Nephron (organoid): ENCODE measurements at regions not wholly inside any gene's neighbourhood (a gene's known extent, or its start where the extent isn't known, plus 50 kb on each side); places are given as distances from the start of the nearest gene placed in this dataset.

Experiments used
- H3K27ac Mint-ChIP-seq, 3 experiments: 2 replicates each; pipeline ENCODE4 v1.8.0; 2020; ENCODE audit warnings: mixed read lengths in 3 of 3, mild to moderate bottlenecking in 2 of 3, moderate library complexity in 1 of 3
- H3K27me3 Mint-ChIP-seq: 2 replicates; pipeline ENCODE4 v1.8.0; 2021; ENCODE audit warnings: low read depth, mild to moderate bottlenecking, moderate library complexity, mixed read lengths
- H3K36me3 Mint-ChIP-seq: 2 replicates; pipeline ENCODE4 v1.8.0; 2020; ENCODE audit warnings: low read depth, mixed read lengths
- H3K4me1 Mint-ChIP-seq: 2 replicates; pipeline ENCODE4 v1.8.0; 2020; ENCODE audit warnings: mixed read lengths
- H3K4me3 Mint-ChIP-seq, 3 experiments: 2 replicates each; pipeline ENCODE4 v1.8.0; 2020; ENCODE audit warnings: mild to moderate bottlenecking in 3 of 3, mixed read lengths in 3 of 3, moderate library complexity in 2 of 3
- H3K9me3 Mint-ChIP-seq: 2 replicates; pipeline ENCODE4 v1.8.0; 2020; ENCODE audit warnings: mixed read lengths
- TF ChIP-seq, protein P1 (sequence below), 3 experiments: fragments of 200-600 bp; sonication (generic); IDR thresholded peaks; one replicate each; pipeline ENCODE4 v1.5.0; 2021; ENCODE audit warnings: antibody characterized with exemption in 3 of 3; ENCODE audit not compliant: unreplicated experiment in 3 of 3

DNA sequence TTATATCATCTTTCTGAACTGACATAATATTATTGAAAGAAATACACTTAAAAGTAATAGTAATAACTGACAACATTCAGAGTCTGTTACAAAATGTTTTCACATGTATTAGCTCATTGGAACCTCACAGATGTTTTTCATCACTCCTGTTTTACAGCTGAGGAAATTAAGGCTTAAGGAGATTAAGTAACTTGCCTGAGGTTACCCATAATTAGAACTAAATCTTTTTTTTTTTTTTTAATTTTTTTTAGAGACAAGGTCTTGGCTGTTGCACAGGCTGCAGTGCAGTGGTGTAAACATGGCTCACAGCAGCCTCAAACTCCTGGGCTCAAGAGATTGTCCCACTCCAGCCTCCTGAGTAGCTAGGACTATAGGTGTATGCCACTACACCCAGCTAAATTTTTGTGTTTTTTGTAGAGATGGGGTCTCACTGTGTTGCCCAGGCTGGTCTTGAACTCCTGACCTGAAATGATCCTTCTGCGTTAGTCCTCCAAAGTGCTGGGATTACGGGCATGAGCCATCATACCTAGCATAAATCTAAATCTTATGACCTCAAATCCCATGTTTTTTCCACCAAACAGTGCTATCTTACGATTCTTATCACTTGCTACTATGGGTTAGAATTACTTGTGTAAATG lies 64.7 kb upstream of the MACF1 start:
- Mint-ChIP-seq H3K4me3 (no peak overlapping the region), H3K9me3 (no peaks in the 10 kb centered on the region), H3K27ac (peak overlapping the region; percentile 16 to 69 (median 54))

DNA sequence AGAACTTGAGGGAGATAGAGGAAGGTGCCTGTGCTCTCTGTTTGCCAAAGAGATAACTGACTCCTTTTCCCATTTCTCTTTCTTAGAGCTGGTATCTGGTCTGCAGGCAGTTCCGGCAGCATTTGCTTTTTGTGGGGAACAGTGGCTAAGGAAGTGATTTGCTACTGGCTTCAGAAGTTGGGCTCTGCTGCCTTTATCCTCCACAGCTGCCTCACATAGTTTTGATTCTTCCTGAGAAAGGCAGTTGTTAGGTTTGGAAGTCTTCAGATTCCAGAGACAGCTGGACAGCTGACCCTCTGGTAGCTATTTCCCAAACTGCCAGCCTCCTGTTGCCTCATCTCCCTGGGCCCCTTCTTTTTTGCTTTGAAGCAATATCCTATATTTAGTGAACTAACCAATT lies 62.6 kb upstream of the MACF1 start:
- no peaks in the 10 kb centered on the region for H3K9me3 Mint-ChIP-seq
- H3K4me1 Mint-ChIP-seq: peaks cover 55% of the 10 kb centered on the region
- peak overlapping the region in 2 of 3 experiments; percentile 40 to 80 for H3K4me3 Mint-ChIP-seq
- H3K27me3 Mint-ChIP-seq: no peaks in the 10 kb centered on the region
- TF ChIP-seq, protein P1, sequence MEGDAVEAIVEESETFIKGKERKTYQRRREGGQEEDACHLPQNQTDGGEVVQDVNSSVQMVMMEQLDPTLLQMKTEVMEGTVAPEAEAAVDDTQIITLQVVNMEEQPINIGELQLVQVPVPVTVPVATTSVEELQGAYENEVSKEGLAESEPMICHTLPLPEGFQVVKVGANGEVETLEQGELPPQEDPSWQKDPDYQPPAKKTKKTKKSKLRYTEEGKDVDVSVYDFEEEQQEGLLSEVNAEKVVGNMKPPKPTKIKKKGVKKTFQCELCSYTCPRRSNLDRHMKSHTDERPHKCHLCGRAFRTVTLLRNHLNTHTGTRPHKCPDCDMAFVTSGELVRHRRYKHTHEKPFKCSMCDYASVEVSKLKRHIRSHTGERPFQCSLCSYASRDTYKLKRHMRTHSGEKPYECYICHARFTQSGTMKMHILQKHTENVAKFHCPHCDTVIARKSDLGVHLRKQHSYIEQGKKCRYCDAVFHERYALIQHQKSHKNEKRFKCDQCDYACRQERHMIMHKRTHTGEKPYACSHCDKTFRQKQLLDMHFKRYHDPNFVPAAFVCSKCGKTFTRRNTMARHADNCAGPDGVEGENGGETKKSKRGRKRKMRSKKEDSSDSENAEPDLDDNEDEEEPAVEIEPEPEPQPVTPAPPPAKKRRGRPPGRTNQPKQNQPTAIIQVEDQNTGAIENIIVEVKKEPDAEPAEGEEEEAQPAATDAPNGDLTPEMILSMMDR (IDR thresholded peaks at IDR 0.05; ENCODE audit: unreplicated experiment in 3 of 3): no peak
- peak overlapping the region; percentile 72 to 79 (median 72) for H3K27ac Mint-ChIP-seq
- H3K36me3 Mint-ChIP-seq: no peaks in the 10 kb centered on the region

More for the DNA sequence above, 64.7 kb upstream of the MACF1 start:
- Mint-ChIP-seq H3K4me1 (peaks cover 52% of the 10 kb centered on the region), H3K27me3 (no peaks in the 10 kb centered on the region), H3K36me3 (no peaks in the 10 kb centered on the region)
- TF ChIP-seq, protein P1 (IDR thresholded peaks at IDR 0.05; ENCODE audit: unreplicated experiment in 3 of 3): no peak

DNA sequence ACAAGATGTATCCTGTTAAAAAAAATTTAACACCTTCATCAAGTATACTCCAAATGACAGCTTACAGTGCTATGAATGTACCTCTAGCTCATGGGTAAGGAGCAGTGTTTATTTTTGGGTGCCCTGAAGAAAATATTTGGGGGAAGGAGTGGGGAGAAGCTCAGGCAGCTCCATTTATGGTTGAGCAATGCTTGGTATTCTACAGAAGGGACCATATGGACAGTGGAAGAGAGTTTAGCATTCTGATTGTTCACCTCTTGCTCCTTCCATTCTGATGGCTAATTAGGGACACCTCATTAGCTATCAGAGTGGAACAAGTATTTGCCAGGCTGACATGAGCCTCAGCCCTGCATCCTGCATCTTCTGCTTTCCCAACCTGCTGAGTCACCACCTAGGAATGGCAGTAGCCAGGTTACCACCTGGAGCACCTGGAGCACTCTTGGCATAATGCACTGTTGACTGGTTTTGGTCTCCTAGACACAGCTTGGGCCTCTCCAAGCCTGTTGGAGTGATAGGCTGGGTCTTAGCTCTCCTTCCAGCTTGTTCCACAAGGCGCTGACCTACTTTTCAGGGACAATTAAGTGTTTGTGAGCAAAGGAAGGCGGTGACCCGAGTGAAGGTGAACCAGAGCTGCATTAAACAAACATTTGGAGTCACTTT lies 62.0 kb upstream of the MACF1 start:
- no peaks in the 10 kb centered on the region for H3K36me3 Mint-ChIP-seq
- peak overlapping the region; percentile 72 to 79 (median 72) for H3K27ac Mint-ChIP-seq
- H3K9me3 Mint-ChIP-seq: no peaks in the 10 kb centered on the region
- H3K4me3 Mint-ChIP-seq: peak overlapping the region in 1 of 3 experiments; percentile 8
- H3K4me1 Mint-ChIP-seq: peaks cover 56% of the 10 kb centered on the region
- TF ChIP-seq, protein P1 (IDR thresholded peaks at IDR 0.05; ENCODE audit: unreplicated experiment in 3 of 3): no peak
- no peaks in the 10 kb centered on the region for H3K27me3 Mint-ChIP-seq

DNA sequence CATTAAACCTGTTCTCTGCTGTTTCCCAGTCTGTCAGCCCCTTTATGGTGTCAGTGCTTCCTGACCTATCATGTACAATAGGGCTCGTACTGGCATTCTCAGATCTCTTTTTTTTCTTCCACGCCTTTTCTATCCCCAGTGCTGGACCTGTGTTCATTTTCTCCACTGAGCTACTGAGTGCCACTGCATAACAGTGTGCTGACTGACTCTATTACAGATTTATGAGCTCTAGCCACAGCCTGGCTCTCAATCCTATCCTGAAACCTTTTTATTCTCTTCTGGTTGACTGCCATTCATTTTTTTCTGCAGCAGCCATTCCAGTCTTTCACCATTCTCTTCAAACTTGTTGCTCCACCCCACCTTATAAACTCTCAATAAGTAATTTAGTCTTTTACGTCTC lies 59.6 kb upstream of the MACF1 start:
- TF ChIP-seq, protein P1 (IDR thresholded peaks at IDR 0.05; ENCODE audit: unreplicated experiment in 3 of 3): no peak
- Mint-ChIP-seq H3K27ac (peak overlapping the region; percentile 31 to 49 (median 46)), H3K27me3 (no peaks in the 10 kb centered on the region), H3K36me3 (peaks cover 3% of the 10 kb centered on the region), H3K4me3 (peak overlapping the region in 1 of 3 experiments; percentile 9), H3K9me3 (no peaks in the 10 kb centered on the region), H3K4me1 (peaks cover 69% of the 10 kb centered on the region)

DNA sequence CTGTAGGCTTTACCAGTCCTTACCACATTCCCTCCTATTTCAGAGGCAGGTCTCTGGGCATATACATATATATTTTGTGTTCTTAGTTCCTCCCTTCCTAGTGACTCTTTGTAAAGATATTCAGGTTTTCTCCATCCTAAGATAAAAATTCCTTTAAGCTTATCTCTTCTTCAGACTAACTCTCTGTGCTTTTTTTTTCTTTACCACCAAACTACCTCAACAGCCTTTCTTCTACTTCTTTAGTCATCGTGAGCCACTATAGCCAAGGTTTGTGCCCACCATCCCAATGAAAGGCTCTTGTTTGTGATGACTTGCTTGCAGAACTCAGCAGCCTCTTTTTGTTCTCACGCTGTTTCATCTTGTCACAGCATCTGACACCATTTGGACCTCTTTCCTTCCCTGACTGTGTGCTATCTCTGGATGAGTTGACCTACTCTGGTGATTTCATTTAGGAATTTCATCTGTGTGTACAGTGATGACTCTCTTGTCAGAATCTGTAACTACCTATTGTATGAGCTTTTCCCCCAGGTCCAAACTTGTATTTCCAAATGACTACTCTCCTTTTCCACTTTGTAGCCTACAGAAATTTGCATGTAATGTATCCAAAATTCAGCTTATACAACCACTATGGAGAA lies 59.0 kb upstream of the MACF1 start:
- H3K4me3 Mint-ChIP-seq: no peak overlapping the region
- peaks cover 3% of the 10 kb centered on the region for H3K36me3 Mint-ChIP-seq
- peaks cover 66% of the 10 kb centered on the region for H3K4me1 Mint-ChIP-seq
- TF ChIP-seq, protein P1 (IDR thresholded peaks at IDR 0.05; ENCODE audit: unreplicated experiment in 3 of 3): no peak
- peak overlapping the region in 2 of 3 experiments; percentile 31 to 49 for H3K27ac Mint-ChIP-seq
- no peaks in the 10 kb centered on the region for H3K27me3 Mint-ChIP-seq
- H3K9me3 Mint-ChIP-seq: no peaks in the 10 kb centered on the region
